Activated naive CD4-positive, alpha-beta T cell treated with anti-CD3 and anti-CD28 coated beads for 36 hours (primary cell): ENCODE measurements at regions not wholly inside any gene's neighbourhood (a gene's known extent, or its start where the extent isn't known, plus 50 kb on each side); places are given as distances from the start of the nearest gene placed in this dataset.

Experiments used
- CTCF ChIA-PET: fragments of 350-600 bp; sonication (Branson Sonifier 250); formaldehyde crosslinking; loops from one replicate; lab custom pipeline; 2021; ENCODE audit warnings: antibody characterized with exemption; lab: Charles Lee
- DNase-seq: peaks from one replicate; pipeline ENCODE4 v3.0.0-alpha.2; 2020
- H3K27ac Mint-ChIP-seq: one replicate; pipeline ENCODE4 v1.8.0; 2021; ENCODE audit warnings: mild to moderate bottlenecking, mixed read lengths
- H3K27me3 Mint-ChIP-seq: one replicate; pipeline ENCODE4 v1.8.0; 2021; ENCODE audit warnings: low read depth, mixed read lengths
- H3K36me3 Mint-ChIP-seq: one replicate; pipeline ENCODE4 v1.8.0; 2021; ENCODE audit warnings: low read depth, mixed read lengths
- H3K4me1 Mint-ChIP-seq: one replicate; pipeline ENCODE4 v1.8.0; 2021; ENCODE audit warnings: low read depth, mixed read lengths
- H3K4me3 Mint-ChIP-seq: one replicate; pipeline ENCODE4 v1.8.0; 2021; ENCODE audit warnings: mild to moderate bottlenecking, moderate library complexity, mixed read lengths
- H3K9me3 Mint-ChIP-seq: one replicate; pipeline ENCODE4 v1.8.0; 2021; ENCODE audit warnings: mixed read lengths
- intact Hi-C: fragments of 100-400 bp; cut with micrococcal nuclease; formaldehyde crosslinking; loops from one replicate; pipeline ENCODE4 v1.15.1; 2023

GRCh38 chr18:24785019-24785418, 324.6 kb downstream of the HRH4 start:
- no peaks in the 10 kb centered on the region for H3K4me1 Mint-ChIP-seq
- no peaks in the 10 kb centered on the region for H3K36me3 Mint-ChIP-seq
- H3K27ac Mint-ChIP-seq, result no peak overlapping the region
- H3K9me3 Mint-ChIP-seq, result peaks cover 5% of the 10 kb centered on the region
- DNase-seq, result no peak
- H3K27me3 Mint-ChIP-seq, result peaks cover 2% of the 10 kb centered on the region
- no peak overlapping the region for H3K4me3 Mint-ChIP-seq
- CTCF ChIA-PET, result no interaction called here
- intact Hi-C loops, result no loop called here

GRCh38 chr18:24786027-24786426, 325.6 kb downstream of the HRH4 start:
- Mint-ChIP-seq H3K4me3 (no peak overlapping the region), H3K36me3 (no peaks in the 10 kb centered on the region), H3K4me1 (no peaks in the 10 kb centered on the region), H3K27ac (no peak overlapping the region), H3K9me3 (peaks cover 5% of the 10 kb centered on the region), H3K27me3 (peaks cover 2% of the 10 kb centered on the region)
- CTCF ChIA-PET, result no interaction called here
- intact Hi-C loops, result no loop called here
- no peak for DNase-seq

GRCh38 chr18:24790347-24790746, 329.9 kb downstream of the HRH4 start:
- peaks cover 7% of the 10 kb centered on the region for H3K9me3 Mint-ChIP-seq
- no peak overlapping the region for H3K27ac Mint-ChIP-seq
- no peak overlapping the region for H3K4me3 Mint-ChIP-seq
- peaks cover 6% of the 10 kb centered on the region for H3K27me3 Mint-ChIP-seq
- H3K4me1 Mint-ChIP-seq, result no peaks in the 10 kb centered on the region
- CTCF ChIA-PET, result no interaction called here
- no peak for DNase-seq
- intact Hi-C loops, result no loop called here
- H3K36me3 Mint-ChIP-seq, result no peaks in the 10 kb centered on the region

- no peak for DNase-seq
- intact Hi-C loops, result no loop called here
- peaks cover 7% of the 10 kb centered on the region for H3K9me3 Mint-ChIP-seq
- no peak overlapping the region for H3K4me3 Mint-ChIP-seq
- peaks cover 6% of the 10 kb centered on the region for H3K27me3 Mint-ChIP-seq
- no peaks in the 10 kb centered on the region for H3K4me1 Mint-ChIP-seq
- CTCF ChIA-PET, result interaction anchor here (0.6 kb wide), 1 partner anchor 17 kb away, joined by 3 read pairs; no protein-coding TSS in a partner anchor
- no peak overlapping the region for H3K27ac Mint-ChIP-seq
- no peaks in the 10 kb centered on the region for H3K36me3 Mint-ChIP-seq
Observed at GRCh38 chr18:24791751-24792545, 331.5 kb downstream of the HRH4 start.

GRCh38 chr18:24793742-24794141, 333.3 kb downstream of the HRH4 start:
- peaks cover 4% of the 10 kb centered on the region for H3K27me3 Mint-ChIP-seq
- H3K27ac Mint-ChIP-seq, result no peak overlapping the region
- CTCF ChIA-PET, result no interaction called here
- no peaks in the 10 kb centered on the region for H3K4me1 Mint-ChIP-seq
- DNase-seq, result no peak
- no peak overlapping the region for H3K4me3 Mint-ChIP-seq
- intact Hi-C loops, result no loop called here
- peaks cover 4% of the 10 kb centered on the region for H3K9me3 Mint-ChIP-seq
- no peaks in the 10 kb centered on the region for H3K36me3 Mint-ChIP-seq

- Mint-ChIP-seq H3K36me3 (no peaks in the 10 kb centered on the region), H3K27ac (no peak overlapping the region), H3K9me3 (peaks cover 2% of the 10 kb centered on the region), H3K27me3 (peaks cover 9% of the 10 kb centered on the region), H3K4me3 (no peak overlapping the region), H3K4me1 (no peaks in the 10 kb centered on the region)
- CTCF ChIA-PET, result no interaction called here
- no peak for DNase-seq
- intact Hi-C loops, result no loop called here
Observed at GRCh38 chr18:24795129-24795528, 334.7 kb downstream of the HRH4 start.

- no peak overlapping the region for H3K4me3 Mint-ChIP-seq
- H3K27me3 Mint-ChIP-seq, result peaks cover 5% of the 10 kb centered on the region
- intact Hi-C loops, result no loop called here
- no peaks in the 10 kb centered on the region for H3K36me3 Mint-ChIP-seq
- CTCF ChIA-PET, result interaction anchor here (0.7 kb wide), 1 partner anchor 8 kb away, joined by 5 read pairs; no protein-coding TSS in a partner anchor
- no peak for DNase-seq
- no peaks in the 10 kb centered on the region for H3K4me1 Mint-ChIP-seq
- H3K9me3 Mint-ChIP-seq, result peaks cover 2% of the 10 kb centered on the region
- no peak overlapping the region for H3K27ac Mint-ChIP-seq
Observed at GRCh38 chr18:24797981-24798380, 337.5 kb downstream of the HRH4 start.

- DNase-seq, result no peak
- Mint-ChIP-seq H3K4me1 (no peaks in the 10 kb centered on the region), H3K4me3 (no peak overlapping the region), H3K27me3 (peaks cover 6% of the 10 kb centered on the region), H3K36me3 (no peaks in the 10 kb centered on the region), H3K27ac (no peak overlapping the region), H3K9me3 (peaks cover 2% of the 10 kb centered on the region)
- CTCF ChIA-PET, result no interaction called here
- intact Hi-C loops, result no loop called here
Observed at GRCh38 chr18:24799176-24799575, 338.7 kb downstream of the HRH4 start.

GRCh38 chr18:24799720-24800119, 339.3 kb downstream of the HRH4 start:
- no peaks in the 10 kb centered on the region for H3K36me3 Mint-ChIP-seq
- CTCF ChIA-PET, result interaction anchor here (0.6 kb wide), 1 partner anchor 10 kb away, joined by 4 read pairs; no protein-coding TSS in a partner anchor
- DNase-seq, result no peak
- H3K27ac Mint-ChIP-seq, result no peak overlapping the region
- H3K4me1 Mint-ChIP-seq, result no peaks in the 10 kb centered on the region
- intact Hi-C loops, result no loop called here
- peaks cover 7% of the 10 kb centered on the region for H3K27me3 Mint-ChIP-seq
- H3K9me3 Mint-ChIP-seq, result peaks cover 2% of the 10 kb centered on the region
- H3K4me3 Mint-ChIP-seq, result no peak overlapping the region

GRCh38 chr18:24801001-24801400, 340.6 kb downstream of the HRH4 start:
- Mint-ChIP-seq H3K9me3 (no peaks in the 10 kb centered on the region), H3K4me3 (no peak overlapping the region), H3K4me1 (no peaks in the 10 kb centered on the region), H3K36me3 (no peaks in the 10 kb centered on the region), H3K27ac (no peak overlapping the region), H3K27me3 (peaks cover 7% of the 10 kb centered on the region)
- DNase-seq, result no peak
- intact Hi-C loops, result no loop called here
- CTCF ChIA-PET, result no interaction called here

GRCh38 chr18:24802456-24802855, 342.0 kb downstream of the HRH4 start:
- Mint-ChIP-seq H3K4me3 (no peak overlapping the region), H3K9me3 (no peaks in the 10 kb centered on the region), H3K4me1 (no peaks in the 10 kb centered on the region), H3K36me3 (no peaks in the 10 kb centered on the region), H3K27me3 (peaks cover 7% of the 10 kb centered on the region), H3K27ac (no peak overlapping the region)
- CTCF ChIA-PET, result interaction anchor here (1.0 kb wide), 1 partner anchor 315 kb away, joined by 3 read pairs; no protein-coding TSS in a partner anchor
- intact Hi-C loops, result no loop called here
- DNase-seq, result no peak

- peaks cover 2% of the 10 kb centered on the region for H3K27me3 Mint-ChIP-seq
- no peak for DNase-seq
- H3K27ac Mint-ChIP-seq, result no peak overlapping the region
- H3K4me3 Mint-ChIP-seq, result no peak overlapping the region
- intact Hi-C loops, result no loop called here
- H3K36me3 Mint-ChIP-seq, result no peaks in the 10 kb centered on the region
- CTCF ChIA-PET, result no interaction called here
- peaks cover 7% of the 10 kb centered on the region for H3K9me3 Mint-ChIP-seq
- H3K4me1 Mint-ChIP-seq, result no peaks in the 10 kb centered on the region
Observed at GRCh38 chr18:24805156-24805555, 344.7 kb downstream of the HRH4 start.
